KMS-11 (cell line): ENCODE measurements at regions not wholly inside any gene's neighbourhood (a gene's known extent, or its start where the extent isn't known, plus 50 kb on each side); places are given as distances from the start of the nearest gene placed in this dataset.

Source experiments
- H2AFZ ChIP-seq: fragments of 200-600 bp; sonication (generic); 2 replicates; pipeline ENCODE4 v1.6.1; 2016; ENCODE audit warnings: antibody characterized with exemption, mixed run types, low read depth
- H3K27ac ChIP-seq: fragments of 200-600 bp; sonication (generic); 2 replicates; pipeline ENCODE4 v1.6.1; 2016; ENCODE audit warnings: mild to moderate bottlenecking, mixed run types
- H3K27me3 ChIP-seq: fragments of 200-600 bp; sonication (generic); 2 replicates; pipeline ENCODE4 v1.6.1; 2017; ENCODE audit warnings: mild to moderate bottlenecking, low read depth, mixed run types, moderate library complexity; ENCODE audit not compliant: insufficient read depth
- H3K36me3 ChIP-seq: fragments of 200-600 bp; sonication (generic); 2 replicates; pipeline ENCODE4 v1.6.1; 2017; ENCODE audit warnings: mild to moderate bottlenecking, mixed run types; ENCODE audit not compliant: insufficient read depth
- H3K4me1 ChIP-seq: fragments of 200-600 bp; sonication (generic); 2 replicates; pipeline ENCODE4 v1.6.1; 2016; ENCODE audit warnings: mild to moderate bottlenecking, low read depth, mixed run types; ENCODE audit not compliant: poor library complexity, severe bottlenecking
- H3K4me2 ChIP-seq: fragments of 200-600 bp; sonication (generic); 2 replicates; pipeline ENCODE4 v1.7.0; 2016; ENCODE audit warnings: mild to moderate bottlenecking, mixed run types
- H3K4me3 ChIP-seq: fragments of 200-600 bp; sonication (generic); IDR thresholded peaks from 2 replicates; pipeline ENCODE4 v1.6.1; 2017; ENCODE audit warnings: low read depth, low read length, mixed read lengths; ENCODE audit not compliant: insufficient read depth
- H3K79me2 ChIP-seq: fragments of 200-600 bp; sonication (generic); 2 replicates; pipeline ENCODE4 v1.6.1; 2016; ENCODE audit warnings: low read depth, mixed run types; ENCODE audit not compliant: insufficient read depth
- H3K9ac ChIP-seq: fragments of 200-600 bp; sonication (generic); 2 replicates; pipeline ENCODE4 v1.6.1; 2016; ENCODE audit warnings: mild to moderate bottlenecking, mixed run types
- H4K20me1 ChIP-seq: fragments of 200-600 bp; sonication (generic); 2 replicates; pipeline ENCODE4 v1.6.1; 2016; ENCODE audit warnings: mild to moderate bottlenecking, mixed run types; ENCODE audit not compliant: insufficient read depth
- CTCF ChIP-seq: fragments of 200-600 bp; sonication (generic); conservative IDR thresholded peaks from 2 replicates; pipeline ENCODE4 v1.6.1; 2017; ENCODE audit warnings: low read depth, mild to moderate bottlenecking, antibody characterized with exemption, low read length, moderate library complexity, mixed read lengths

GRCh38 chr12:92226961-92227360 lies 81.3 kb upstream of the BTG1 start:
- H2AFZ ChIP-seq, result no peak overlapping the region
- H3K27me3 ChIP-seq, result no peaks in the 10 kb centered on the region
- no peak overlapping the region for H3K4me3 ChIP-seq
- H3K9ac ChIP-seq, result no peak overlapping the region
- H3K27ac ChIP-seq, result no peak overlapping the region
- no peaks in the 10 kb centered on the region for H3K4me1 ChIP-seq
- no peak for TF ChIP-seq CTCF
- no peak overlapping the region for H3K4me2 ChIP-seq
- H4K20me1 ChIP-seq, result no peaks in the 10 kb centered on the region
- H3K36me3 ChIP-seq, result no peaks in the 10 kb centered on the region
- H3K79me2 ChIP-seq, result no peaks in the 10 kb centered on the region

DNA sequence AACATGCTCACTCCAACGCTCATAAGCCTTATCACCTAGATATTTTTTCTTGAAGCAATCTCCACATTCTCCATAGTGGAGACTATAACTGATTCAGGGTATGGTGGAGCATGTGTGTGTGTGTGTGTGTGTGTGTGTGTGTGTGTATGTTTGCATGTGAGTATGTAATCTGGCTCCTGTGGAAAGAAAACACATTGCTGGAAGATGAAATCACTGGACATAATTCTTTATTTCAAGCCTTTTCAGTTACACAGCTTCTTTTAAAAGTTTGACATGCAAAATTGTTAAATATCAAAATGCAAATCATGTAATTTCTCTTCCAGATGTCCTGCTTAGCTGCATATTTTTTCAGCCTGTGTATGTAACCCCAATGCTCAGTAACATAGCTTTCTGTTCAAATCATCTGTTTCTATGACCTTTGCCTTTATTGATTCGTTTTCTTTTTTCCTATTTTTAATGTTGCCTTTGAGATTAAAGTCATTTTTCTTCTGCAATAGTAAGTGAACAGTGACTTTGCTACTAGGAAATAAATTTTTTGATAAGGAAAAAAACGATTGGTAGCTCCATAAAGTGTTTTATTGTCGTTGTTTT lies 80.5 kb upstream of the BTG1 start:
- Histone ChIP-seq H2AFZ (no peak overlapping the region), H3K36me3 (no peaks in the 10 kb centered on the region), H3K27ac (no peak overlapping the region), H3K4me1 (no peaks in the 10 kb centered on the region), H3K79me2 (no peaks in the 10 kb centered on the region), H3K4me3 (no peak overlapping the region), H3K4me2 (no peak overlapping the region), H4K20me1 (no peaks in the 10 kb centered on the region), H3K27me3 (no peaks in the 10 kb centered on the region), H3K9ac (no peak overlapping the region)
- TF ChIP-seq CTCF, result no peak

- TF ChIP-seq CTCF, result no peak
- no peak overlapping the region for H3K9ac ChIP-seq
- no peak overlapping the region for H3K4me3 ChIP-seq
- no peaks in the 10 kb centered on the region for H3K4me1 ChIP-seq
- H3K79me2 ChIP-seq, result no peaks in the 10 kb centered on the region
- H3K36me3 ChIP-seq, result no peaks in the 10 kb centered on the region
- no peak overlapping the region for H3K27ac ChIP-seq
- H4K20me1 ChIP-seq, result no peaks in the 10 kb centered on the region
- no peak overlapping the region for H2AFZ ChIP-seq
- no peak overlapping the region for H3K4me2 ChIP-seq
- H3K27me3 ChIP-seq, result no peaks in the 10 kb centered on the region
These were observed 79.2 kb upstream of the BTG1 start for GRCh38 chr12:92224685-92225331.

GRCh38 chr12:92223481-92223880 lies 77.8 kb upstream of the BTG1 start:
- no peaks in the 10 kb centered on the region for H3K27me3 ChIP-seq
- no peaks in the 10 kb centered on the region for H3K79me2 ChIP-seq
- no peak overlapping the region for H2AFZ ChIP-seq
- no peak overlapping the region for H3K9ac ChIP-seq
- no peaks in the 10 kb centered on the region for H3K36me3 ChIP-seq
- no peak overlapping the region for H3K4me3 ChIP-seq
- no peak overlapping the region for H3K27ac ChIP-seq
- TF ChIP-seq CTCF, result no peak
- no peaks in the 10 kb centered on the region for H3K4me1 ChIP-seq
- H4K20me1 ChIP-seq, result no peaks in the 10 kb centered on the region
- no peak overlapping the region for H3K4me2 ChIP-seq
